GM19324 (cell line): ENCODE measurements at regions not wholly inside any gene's neighbourhood (a gene's known extent, or its start where the extent isn't known, plus 50 kb on each side); places are given as distances from the start of the nearest gene placed in this dataset.
"Not testable (repeated sequence)": the region's sequence is repeated elsewhere in the genome, so short reads cannot be mapped to it uniquely, and the experiment has no call there.

ENCODE experiments used
- ATAC-seq: cut with Tn5 transposase; IDR thresholded peaks from one replicate; pipeline ENCODE4 v1.9.1; 2021; ENCODE audit warnings: mild to moderate bottlenecking, moderate library complexity; ENCODE audit not compliant: unreplicated experiment, low FRiP score

DNA sequence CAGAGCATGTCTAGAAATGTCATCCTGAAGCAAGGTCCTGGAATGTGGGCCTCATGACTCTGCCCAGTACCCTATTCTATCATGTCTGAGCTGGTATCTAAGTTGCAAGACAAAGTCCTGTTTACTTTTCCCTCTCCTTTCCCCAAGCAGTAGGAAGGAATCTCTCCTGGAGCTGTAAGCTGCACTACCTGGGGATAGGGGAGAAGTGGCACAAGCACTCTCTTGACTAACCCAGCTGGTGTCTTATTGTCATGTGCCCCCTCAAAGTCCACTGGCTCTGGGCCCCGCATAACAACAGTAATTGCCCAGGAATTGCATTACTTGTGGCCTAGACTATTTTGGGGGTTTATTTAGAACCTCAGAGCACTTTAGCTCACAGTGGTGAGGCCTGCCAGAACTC, 1366.3 kb upstream of the GOT2 start:
- ATAC-seq: no peak

DNA sequence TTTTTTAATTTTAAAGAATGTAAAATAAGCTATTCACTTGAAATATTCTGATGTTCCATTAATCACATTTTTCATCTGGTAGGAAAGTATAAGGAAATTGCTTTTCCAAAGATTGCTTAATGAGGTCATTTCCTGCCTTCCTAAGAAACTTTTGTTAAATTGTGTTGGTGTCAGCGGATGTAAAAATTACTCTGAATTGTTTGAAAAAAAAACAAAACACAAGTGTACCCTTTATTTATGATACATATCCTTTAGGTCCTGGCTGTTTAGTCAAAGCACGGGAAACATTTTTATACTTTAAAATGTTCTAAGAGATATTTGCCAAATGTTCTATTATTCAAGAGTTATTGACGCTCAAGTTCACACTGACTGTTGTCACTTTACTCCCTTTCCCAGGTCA, 1357.4 kb upstream of the GOT2 start:
- ATAC-seq: no peak

DNA sequence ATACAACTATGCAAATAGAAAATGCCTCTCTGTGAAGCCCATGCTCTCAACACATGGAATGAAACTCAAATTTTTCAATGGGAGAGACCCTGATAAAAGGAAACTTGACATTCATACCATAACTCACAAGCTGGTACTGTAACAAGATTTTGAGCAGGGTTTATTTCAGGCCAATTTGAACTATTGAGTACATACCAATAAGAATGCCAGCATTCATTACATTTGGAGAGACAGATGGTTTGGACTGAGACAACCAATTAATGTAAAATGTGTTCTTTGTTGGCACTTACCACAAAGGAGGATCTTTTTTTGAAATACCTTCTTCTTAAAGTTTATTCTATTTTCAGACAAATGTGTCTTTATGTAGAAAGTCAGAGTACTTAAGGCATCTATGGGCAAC, 1357.0 kb upstream of the GOT2 start:
- ATAC-seq: no peak

DNA sequence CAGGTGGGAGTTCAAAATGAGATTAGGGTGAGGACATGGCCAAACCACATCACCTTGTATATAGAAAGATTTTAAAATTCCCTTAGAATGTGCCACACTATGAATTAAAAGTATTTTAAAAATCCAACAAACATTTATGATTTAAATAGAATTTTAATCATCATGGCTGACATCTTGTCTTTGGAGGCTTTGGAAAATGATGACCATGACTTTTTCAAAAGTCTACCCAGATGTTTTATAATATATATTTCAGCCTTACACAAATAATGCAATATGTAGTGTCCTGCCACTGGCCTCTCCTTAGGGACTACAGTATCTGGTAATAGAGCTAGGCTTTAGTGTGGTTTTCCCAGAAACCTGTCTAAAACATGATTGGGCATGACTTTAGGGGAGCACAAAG, 1353.4 kb upstream of the GOT2 start:
- ATAC-seq: no peak

DNA sequence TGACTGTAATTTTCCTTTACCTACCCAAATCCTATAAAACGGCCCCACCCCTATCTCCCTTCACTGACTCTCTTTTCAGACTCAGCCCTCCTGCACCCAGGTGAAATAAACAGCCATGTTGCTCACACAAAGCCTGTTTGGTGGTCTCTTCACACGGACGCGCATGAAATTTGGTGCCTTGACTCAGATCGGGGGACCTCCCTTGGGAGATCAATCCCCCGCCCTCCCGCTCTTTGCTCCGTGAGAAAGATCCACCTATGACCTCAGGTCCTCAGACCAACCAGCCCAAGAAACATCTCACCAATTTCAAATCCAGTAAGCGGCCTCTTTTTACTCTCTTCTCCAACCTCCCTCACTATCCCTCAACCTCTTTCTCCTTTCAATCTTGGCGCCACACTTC, 1344.7 kb upstream of the GOT2 start:
- ATAC-seq: not testable (repeated sequence)

DNA sequence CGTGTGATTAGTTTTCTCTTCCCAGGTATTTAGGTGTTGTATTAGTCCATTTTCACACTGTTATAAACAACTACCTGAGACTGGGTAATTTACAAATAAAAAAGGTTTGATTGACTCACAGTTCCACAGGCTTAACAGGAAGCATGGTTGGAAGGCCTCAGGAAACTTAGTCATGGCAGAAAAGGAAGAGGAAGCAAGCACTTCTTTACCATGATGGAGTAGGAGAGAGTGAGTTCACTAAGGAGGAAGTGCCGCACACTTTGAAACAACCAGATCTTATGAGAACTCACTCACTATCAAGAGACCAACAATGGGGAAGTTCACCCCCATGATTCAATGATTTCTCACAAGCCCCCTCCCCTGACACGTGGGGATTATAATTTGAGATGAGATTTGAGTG, 1343.7 kb upstream of the GOT2 start:
- ATAC-seq: no peak

DNA sequence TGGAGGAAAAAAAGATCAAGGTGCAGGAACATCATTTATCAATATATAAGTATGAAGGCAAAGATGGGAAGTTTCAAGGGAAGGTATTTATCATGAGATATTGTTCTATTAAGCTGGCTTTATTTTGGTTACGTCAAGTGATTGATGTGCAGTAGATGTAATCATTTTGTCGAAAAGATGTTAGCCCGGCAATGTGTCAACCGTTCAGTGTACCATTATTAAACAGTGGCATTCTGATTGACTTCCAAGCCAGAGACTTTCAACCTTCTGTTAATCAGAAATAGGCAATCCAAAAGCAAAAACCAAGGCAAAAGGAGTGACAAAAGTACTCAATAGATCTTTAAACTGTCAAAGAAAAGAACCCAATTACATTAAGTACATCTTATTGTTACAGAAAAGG, 1340.3 kb upstream of the GOT2 start:
- ATAC-seq: no peak

DNA sequence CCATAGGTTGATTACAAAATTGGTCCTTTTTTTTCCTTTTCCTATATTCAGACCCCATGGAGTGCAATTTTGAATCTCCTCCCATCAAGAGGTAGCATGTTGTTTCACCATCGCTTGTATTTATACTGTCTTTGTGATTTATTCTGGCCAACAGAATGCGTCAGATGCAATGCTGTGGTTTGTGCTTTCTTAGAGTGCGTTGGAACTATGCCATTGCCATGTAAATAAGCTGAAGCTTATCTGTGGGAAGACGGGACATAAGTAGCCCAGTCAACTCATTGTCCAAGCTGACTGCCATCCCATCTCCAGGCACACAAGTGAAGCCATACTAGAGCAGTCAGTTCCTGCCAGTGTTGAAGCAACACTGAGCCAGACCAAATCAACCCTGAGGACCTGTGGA, 1339.3 kb upstream of the GOT2 start:
- no peak for ATAC-seq

DNA sequence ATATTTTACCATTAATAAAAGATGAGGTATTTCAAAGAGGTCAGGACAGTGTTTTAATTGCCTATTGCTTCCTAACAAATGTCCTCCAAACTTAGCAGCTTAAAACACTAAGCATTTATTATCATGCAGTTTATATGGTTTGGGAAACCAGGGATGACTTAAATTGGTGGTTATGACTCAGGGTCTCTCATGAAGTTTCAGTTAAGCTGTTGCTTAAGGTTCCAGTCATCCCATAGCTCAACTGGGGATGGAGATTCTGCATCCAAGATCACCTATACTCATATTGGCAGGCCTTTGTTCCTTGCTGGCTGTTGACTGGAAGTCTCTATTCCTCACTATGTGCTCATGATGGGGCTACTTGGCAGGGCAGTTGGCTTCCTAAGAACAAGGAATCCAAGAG, 1329.9 kb upstream of the GOT2 start:
- no peak for ATAC-seq

DNA sequence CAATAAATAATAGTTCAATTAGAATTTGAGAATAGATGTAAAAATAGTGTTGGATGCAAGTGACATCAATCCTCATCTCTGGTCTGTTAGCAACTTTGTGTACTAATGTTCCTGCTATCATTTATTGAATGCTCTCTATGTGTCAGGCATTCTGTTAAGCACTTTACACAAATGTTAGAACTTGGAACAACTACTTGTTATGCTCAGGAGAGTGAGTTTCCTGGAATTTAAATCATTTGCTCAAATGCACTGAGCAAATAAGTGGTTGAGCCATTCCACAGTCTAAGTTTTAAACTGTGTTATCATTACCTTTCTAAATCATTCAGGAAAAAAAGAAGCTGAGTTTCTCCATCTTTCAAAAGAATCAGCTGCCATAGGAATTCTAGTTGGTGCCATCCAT, 1327.3 kb upstream of the GOT2 start:
- no peak for ATAC-seq

DNA sequence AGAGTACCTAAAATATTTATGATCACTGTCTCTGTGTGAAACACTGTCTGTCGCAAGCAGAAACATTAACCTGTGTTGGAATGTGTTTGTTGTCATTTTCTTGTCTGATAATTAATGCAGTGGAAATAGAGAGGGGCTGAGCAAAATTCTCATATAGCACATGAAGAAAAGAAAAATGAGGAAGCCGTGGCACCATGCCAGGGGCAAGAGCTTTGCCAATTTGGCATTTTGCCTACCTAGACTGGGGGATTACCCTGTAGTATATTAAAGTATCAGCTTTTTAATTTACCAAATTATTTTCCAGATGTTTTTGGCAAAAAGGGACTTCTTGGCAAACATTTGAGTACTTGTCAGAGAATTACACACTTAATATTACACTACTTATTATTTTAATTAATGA, 1326.6 kb upstream of the GOT2 start:
- no peak for ATAC-seq

DNA sequence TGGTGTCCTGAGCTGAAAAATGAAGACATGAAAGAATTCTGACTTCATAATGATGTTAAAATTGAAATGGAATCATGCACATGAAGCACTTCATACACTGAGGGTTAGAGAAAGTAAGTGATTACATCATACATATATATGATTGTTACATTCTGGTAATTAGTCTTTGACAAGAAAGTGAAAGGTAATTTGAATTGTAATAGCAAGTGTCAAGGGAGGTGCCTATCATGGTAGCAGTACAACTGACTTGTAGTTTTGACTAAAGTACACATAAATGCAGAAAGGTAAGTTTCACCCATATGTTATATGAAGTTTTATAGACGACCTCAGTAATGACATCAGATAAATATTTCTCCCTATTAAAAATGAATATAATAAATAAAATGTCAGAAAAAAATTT, 1325.0 kb upstream of the GOT2 start:
- no peak for ATAC-seq

DNA sequence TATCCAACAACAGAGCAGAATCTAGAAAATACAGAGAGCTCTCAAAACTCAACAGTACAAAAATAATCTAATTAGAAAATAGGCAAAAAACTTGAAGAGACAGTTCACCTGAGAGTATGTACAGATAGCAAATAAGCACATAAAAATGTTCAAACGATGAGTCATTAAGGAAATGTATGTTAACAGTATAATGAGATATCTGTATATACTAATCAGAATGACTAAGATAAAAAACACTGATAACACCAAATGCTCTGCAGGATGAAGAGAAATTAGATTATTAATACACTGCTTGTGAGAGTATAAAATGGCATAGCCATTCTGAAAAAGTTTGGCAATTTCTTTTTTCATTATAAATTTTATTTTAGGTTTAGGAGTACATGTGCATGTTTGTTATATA, 1307.6 kb upstream of the GOT2 start:
- ATAC-seq: no peak

DNA sequence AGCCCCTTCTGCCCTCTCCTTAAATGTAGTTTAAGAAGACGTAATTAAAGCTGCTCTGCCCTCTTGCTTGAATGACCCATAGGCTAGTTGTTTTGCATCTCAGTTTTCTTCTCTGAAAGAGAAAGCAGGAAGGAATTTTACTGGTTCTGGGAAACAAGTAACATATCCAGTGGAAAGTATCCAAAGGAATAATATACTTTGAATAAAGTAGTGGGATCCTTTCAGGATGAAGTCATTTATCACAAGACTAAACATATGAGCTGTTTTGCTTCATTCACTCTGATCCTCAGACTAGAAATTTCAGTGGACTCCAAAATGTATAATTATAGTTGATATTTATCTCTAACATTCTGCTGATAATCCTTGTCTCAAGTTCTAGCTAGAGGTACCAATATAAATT, 1297.6 kb upstream of the GOT2 start:
- ATAC-seq: no peak

DNA sequence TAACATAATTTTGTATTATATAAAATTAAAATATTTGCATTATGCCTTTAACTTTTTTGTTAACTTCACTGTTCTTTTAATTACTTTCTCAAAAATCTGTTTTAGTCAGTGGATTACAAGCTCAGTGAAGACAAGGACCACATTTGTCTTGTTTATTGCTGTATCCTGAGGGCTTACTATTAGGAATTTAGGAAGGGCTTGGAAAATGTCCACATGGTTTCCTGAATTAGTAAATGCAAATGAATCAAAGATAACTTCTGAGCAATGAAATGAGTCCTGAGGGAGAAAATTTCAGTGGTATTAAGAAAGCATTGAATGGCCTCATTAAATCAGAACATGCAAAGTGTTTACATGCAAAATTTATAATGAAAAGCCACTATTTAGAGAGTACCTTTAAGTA, 1293.2 kb upstream of the GOT2 start:
- no peak for ATAC-seq

DNA sequence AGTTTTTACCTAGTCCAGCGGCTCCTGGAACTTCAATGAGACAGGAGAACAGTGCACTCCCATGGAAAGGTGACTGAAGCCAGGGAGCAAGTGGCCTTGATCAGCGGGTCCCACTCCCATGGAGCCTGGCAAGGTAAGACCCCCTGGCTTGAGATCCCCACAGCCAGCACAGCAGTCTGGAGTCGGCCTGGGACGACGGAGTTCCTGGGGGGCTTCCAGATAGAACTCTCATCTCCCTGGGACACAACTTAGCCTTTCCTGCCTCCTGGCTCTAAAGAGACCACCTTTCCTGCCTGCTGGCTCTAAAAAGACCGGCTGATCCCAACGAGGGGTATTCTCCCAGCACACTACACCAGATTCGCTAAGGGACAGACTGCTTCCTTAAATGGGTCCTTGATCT, 1279.0 kb upstream of the GOT2 start:
- ATAC-seq: no peak

DNA sequence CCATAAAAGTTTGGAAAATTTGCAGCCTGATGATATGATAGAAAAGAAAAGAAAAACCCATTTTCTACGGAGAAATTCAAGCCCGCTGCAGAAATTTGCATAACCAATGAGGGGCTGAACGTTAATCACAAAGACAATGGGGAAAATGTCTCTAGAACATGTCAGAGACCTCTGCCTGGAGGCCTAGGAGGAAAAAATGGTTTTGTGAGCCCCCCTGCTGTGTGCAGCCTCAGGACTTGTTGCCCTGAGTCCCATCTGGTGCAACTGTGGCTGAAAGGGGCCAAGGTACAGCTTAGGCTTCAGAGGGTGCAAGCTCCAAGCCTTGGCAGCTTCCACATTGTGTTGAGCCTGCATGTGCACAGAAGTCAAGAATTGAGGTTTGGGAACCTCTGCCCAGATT, 1267.4 kb upstream of the GOT2 start:
- ATAC-seq: no peak

DNA sequence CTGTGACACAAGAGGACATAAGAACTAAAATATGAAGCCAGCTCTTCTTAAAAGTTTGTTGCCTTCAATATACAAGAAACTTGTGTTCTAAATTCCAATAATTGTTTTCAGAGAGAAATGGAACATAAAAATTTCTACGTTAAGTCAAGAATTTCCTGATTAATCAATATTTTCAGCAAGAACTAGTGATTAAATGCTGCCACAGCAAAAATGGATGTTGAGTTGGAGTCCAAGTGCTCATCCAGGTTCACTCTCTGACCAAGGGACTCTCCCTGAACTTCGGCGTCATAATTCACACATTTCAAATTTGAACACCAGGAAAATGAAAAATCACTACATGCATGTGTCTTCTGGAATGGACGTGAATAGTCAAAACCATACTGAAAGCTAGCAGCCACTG, 1263.6 kb upstream of the GOT2 start:
- no peak for ATAC-seq

DNA sequence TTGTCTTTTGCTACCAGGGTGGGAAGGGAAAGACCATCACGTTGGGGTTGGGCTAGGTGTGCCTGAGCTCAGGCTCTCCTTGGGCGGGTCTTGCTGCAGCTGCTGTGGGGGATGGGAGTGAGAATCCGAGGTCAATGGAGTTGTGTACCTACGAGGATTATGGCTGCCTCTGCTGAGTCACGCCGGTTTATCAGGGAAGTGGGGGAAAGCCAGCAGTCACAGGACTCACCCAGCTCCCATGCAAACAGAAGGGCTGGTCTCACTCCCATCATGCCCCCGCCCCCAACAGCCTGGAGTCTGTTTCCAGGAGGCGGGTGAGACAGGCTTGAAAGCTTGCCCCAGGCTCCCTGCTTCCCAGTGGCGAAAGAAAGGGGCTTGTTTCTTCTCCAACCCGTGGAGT, 1259.0 kb upstream of the GOT2 start:
- no peak for ATAC-seq

DNA sequence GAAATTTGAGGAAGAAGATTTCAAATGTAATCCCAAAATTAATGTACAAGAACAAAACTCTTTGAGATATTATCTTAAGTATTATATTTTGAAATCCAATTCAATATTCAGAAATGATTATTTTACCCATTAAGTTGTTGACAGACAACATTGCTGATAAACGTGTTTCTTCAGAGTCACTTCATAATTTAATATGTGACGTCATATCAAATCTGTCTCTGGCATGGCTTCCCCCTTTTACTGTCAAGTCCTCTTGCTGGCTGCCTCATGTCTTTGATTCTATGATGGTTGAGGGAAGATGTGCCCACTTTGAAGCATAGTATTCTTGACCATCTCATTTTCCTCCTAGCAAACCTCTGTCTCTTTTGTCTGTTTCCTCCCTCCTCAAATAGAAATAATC, 1257.1 kb upstream of the GOT2 start:
- ATAC-seq: no peak

DNA sequence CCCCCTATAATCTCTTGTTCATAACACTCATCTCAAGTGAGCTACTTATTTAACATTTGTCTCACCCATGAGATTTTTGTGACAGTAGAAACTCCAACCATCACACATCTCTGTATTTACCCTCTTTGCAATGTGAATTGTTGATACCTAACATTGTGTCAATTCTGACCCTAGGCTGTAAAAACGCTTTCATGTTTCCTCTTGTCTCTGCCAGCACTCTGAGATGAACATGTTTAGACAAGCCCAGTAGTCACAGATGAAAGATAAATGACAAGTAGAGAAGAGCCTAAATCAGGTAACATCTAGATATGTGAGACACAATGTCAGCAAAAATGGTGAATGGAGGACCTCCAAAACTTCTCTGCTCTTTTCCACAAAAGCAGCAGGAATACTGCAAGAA, 1254.5 kb upstream of the GOT2 start:
- ATAC-seq: no peak

DNA sequence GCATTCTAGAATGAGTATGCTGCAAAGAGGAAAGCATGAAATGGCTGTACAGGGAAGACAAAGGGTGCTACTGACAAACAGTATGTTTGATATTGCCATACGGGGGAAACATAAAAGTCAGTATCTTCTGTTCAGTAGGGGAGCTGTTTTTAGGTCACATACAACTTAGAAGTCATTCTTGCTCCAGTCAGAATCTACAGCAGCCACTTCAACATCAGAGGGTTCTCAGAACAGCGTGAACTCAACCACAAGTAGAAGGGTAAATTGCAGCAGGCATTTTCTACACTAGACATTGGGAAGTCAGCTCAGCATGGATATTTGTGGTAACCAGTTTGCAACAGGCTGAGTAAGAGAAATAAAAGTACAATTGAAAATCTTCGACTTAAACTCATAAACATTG, 1241.8 kb upstream of the GOT2 start:
- ATAC-seq: no peak

DNA sequence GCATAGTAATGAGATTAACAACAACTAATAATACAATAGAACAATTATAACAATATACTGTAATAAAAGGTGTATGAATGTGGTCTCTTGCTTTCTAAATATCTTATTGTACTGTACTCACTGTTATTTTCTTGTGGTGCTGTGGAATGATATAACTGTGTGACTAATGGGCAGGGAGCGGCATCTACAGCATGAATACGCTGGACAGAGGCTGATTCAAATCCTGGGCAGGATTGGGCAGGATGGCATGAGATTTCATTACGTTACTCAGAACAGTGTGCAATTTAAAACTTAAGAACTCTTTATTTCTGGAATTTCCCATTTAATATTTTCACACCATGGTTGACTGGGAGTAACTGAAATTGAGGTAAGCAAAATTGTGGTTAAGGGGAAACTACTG, 1239.8 kb upstream of the GOT2 start:
- ATAC-seq: no peak

DNA sequence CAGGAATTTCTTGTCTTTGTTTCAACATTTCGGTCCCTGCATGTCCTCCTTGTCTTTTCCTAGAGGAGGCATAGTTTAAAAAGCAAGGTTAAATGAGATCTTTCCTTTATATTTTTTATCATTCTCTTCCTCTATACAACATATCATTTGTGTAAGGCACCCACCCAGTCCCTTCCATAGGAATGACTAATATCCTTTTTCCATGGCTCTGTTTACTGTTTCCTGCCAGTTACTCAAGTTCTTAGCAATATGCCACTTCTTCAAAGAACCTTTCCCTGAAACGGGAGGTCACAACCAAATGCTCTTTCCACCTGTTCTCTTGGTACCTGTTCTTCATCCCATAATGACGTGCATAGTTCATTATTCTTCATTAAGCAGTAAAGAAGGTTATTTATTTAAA, 1237.1 kb upstream of the GOT2 start:
- ATAC-seq: no peak
